ENCODE measurements at regions not wholly inside any gene's neighbourhood (a gene's known extent, or its start where the extent isn't known, plus 50 kb on each side); places are given as distances from the start of the nearest gene placed in this dataset.

DNA sequence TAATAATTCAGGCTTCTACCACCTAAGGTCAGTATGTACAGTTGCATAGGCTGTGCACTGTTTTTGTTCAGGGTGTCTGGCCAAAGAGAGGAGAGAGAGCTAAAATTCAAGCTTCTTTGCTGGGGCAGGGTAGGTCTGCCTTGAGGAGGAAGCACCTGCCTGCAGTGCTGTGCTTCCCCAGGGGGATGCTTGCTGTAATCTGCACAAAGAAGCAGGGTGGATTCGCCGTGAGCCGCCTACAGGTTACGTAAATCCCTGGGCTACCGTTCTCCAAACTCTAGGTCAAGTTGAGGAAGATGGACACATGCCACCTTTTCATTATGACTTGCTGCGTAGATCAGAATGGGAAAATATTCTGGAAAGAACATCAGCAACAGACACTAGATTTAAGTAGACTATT lies 543.3 kb downstream of the TNS3 start:
- TF ChIP-seq, protein P1, sequence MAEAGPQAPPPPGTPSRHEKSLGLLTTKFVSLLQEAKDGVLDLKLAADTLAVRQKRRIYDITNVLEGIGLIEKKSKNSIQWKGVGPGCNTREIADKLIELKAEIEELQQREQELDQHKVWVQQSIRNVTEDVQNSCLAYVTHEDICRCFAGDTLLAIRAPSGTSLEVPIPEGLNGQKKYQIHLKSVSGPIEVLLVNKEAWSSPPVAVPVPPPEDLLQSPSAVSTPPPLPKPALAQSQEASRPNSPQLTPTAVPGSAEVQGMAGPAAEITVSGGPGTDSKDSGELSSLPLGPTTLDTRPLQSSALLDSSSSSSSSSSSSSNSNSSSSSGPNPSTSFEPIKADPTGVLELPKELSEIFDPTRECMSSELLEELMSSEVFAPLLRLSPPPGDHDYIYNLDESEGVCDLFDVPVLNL (IDR thresholded peaks at IDR 0.05; ENCODE audit: low read depth, low read length), result no peak
- no peak overlapping the region for H3K4me3 ChIP-seq
- no TSS peak for BruUV-seq (replicated peaks)
- no peaks in the 10 kb centered on the region for H4K20me1 ChIP-seq (ENCODE audit: control insufficient read depth, insufficient read depth)
- FAIRE-seq, result no peak
- in situ Hi-C loops (cut with MboI) (no loop called here), intact Hi-C loops (cut with micrococcal nuclease; ENCODE audit: unreplicated experiment) (no loop called here)
- POLR2A ChIA-PET, result no interaction called here
- no peaks in the 10 kb centered on the region for H3K9me3 ChIP-seq (replicated peaks; ENCODE audit: control insufficient read depth, insufficient read depth, low read length)
- no peak overlapping the region for H3K4me2 ChIP-seq (ENCODE audit: control insufficient read depth, insufficient read depth)
- no peaks in the 10 kb centered on the region for H3K36me3 ChIP-seq (ENCODE audit: control insufficient read depth in 2 of 2, insufficient read depth in 2 of 2, low read length in 1 of 2)
- no peak overlapping the region for H3K9ac ChIP-seq (ENCODE audit: control insufficient read depth, insufficient read depth, low read length)
- RAD21 ChIA-PET (ENCODE audit: unreplicated experiment), result no interaction called here
- H3K27me3 ChIP-seq (replicated peaks in 1 of 2; ENCODE audit: control insufficient read depth in 2 of 2, insufficient read depth in 2 of 2, low read length in 1 of 2), result no peaks in the 10 kb centered on the region; a peak in 1 of 4 replicates
- DNase-seq (ENCODE audit: low read depth, low spot score), result no peak
- no peaks in the 10 kb centered on the region for H3K79me2 ChIP-seq (ENCODE audit: control insufficient read depth, insufficient read depth, low read length)
- no peaks in the 10 kb centered on the region for H3K4me1 ChIP-seq (ENCODE audit: control insufficient read depth, insufficient read depth, low read length)
- H3K27ac ChIP-seq (ENCODE audit: control insufficient read depth, insufficient read depth), result no peak overlapping the region
- ATAC-seq, result no peak
- WGBS (ENCODE audit: insufficient coverage, insufficient replicate concordance, low lambda C conversion rate, missing lambda C conversion rate), result 10% methylated on average over 6 of the region's 6 CpGs
- H2AFZ ChIP-seq (ENCODE audit: control insufficient read depth, low read depth, low read length), result no peak overlapping the region
- SMC1A ChIA-PET (ENCODE audit: uncharacterized antibody, unreplicated experiment), result interaction anchor here (1.0 kb wide), 1 partner anchor 23 kb away, joined by 3 read pairs; no protein-coding TSS in a partner anchor
- CTCF ChIA-PET, result no interaction called here

DNA sequence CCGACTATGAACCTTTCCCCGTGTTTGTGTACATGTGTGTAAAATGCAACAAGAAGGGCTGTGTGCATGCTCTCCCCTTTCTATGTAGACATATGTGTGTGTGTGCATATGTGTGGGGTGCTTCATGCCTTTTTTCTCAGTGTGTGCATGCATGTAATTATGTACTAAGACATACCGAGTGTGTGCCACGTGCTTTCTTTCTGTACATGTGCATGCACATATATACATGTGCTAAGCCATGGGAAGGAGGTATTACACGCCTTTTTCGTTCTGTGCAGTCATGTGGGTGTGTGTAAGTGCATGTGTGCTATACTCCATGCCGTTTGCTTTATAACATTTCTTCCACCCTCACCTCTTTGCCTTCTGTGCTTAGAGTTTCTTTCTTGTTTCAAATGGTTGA lies 544.3 kb downstream of the TNS3 start:
- RAD21 ChIA-PET (ENCODE audit: unreplicated experiment), result no interaction called here
- Histone ChIP-seq H3K4me3 (no peak overlapping the region), H4K20me1 (ENCODE audit: control insufficient read depth, insufficient read depth) (no peaks in the 10 kb centered on the region), H3K4me2 (ENCODE audit: control insufficient read depth, insufficient read depth) (no peak overlapping the region), H3K27ac (ENCODE audit: control insufficient read depth, insufficient read depth) (no peak overlapping the region), H3K27me3 (replicated peaks in 1 of 2; ENCODE audit: control insufficient read depth in 2 of 2, insufficient read depth in 2 of 2, low read length in 1 of 2) (no peaks in the 10 kb centered on the region; a peak in 1 of 4 replicates), H3K4me1 (ENCODE audit: control insufficient read depth, insufficient read depth, low read length) (no peaks in the 10 kb centered on the region), H3K9ac (ENCODE audit: control insufficient read depth, insufficient read depth, low read length) (no peak overlapping the region), H3K36me3 (ENCODE audit: control insufficient read depth in 2 of 2, insufficient read depth in 2 of 2, low read length in 1 of 2) (no peaks in the 10 kb centered on the region), H3K79me2 (ENCODE audit: control insufficient read depth, insufficient read depth, low read length) (no peaks in the 10 kb centered on the region), H3K9me3 (replicated peaks; ENCODE audit: control insufficient read depth, insufficient read depth, low read length) (no peaks in the 10 kb centered on the region), H2AFZ (ENCODE audit: control insufficient read depth, low read depth, low read length) (no peak overlapping the region)
- DNase-seq (ENCODE audit: low read depth, low spot score) (no peak), FAIRE-seq (no peak), ATAC-seq (no peak)
- BruUV-seq (replicated peaks), result no TSS peak
- intact Hi-C loops (cut with micrococcal nuclease; ENCODE audit: unreplicated experiment), result no loop called here
- POLR2A ChIA-PET, result no interaction called here
- in situ Hi-C loops (cut with MboI), result no loop called here
- CTCF ChIA-PET, result no interaction called here
- SMC1A ChIA-PET (ENCODE audit: uncharacterized antibody, unreplicated experiment), result no interaction called here
- WGBS (ENCODE audit: insufficient coverage, insufficient replicate concordance, low lambda C conversion rate, missing lambda C conversion rate), result 26% methylated on average over 7 of the region's 7 CpGs
- no peak for TF ChIP-seq GABPA (IDR thresholded peaks at IDR 0.05; ENCODE audit: low read depth)
- no peak for TF ChIP-seq NR2F1 (conservative IDR thresholded peaks at IDR 0.05)
- no peak for TF ChIP-seq CBFB (IDR thresholded peaks at IDR 0.05; ENCODE audit: low read depth)
- TF ChIP-seq, protein P2, sequence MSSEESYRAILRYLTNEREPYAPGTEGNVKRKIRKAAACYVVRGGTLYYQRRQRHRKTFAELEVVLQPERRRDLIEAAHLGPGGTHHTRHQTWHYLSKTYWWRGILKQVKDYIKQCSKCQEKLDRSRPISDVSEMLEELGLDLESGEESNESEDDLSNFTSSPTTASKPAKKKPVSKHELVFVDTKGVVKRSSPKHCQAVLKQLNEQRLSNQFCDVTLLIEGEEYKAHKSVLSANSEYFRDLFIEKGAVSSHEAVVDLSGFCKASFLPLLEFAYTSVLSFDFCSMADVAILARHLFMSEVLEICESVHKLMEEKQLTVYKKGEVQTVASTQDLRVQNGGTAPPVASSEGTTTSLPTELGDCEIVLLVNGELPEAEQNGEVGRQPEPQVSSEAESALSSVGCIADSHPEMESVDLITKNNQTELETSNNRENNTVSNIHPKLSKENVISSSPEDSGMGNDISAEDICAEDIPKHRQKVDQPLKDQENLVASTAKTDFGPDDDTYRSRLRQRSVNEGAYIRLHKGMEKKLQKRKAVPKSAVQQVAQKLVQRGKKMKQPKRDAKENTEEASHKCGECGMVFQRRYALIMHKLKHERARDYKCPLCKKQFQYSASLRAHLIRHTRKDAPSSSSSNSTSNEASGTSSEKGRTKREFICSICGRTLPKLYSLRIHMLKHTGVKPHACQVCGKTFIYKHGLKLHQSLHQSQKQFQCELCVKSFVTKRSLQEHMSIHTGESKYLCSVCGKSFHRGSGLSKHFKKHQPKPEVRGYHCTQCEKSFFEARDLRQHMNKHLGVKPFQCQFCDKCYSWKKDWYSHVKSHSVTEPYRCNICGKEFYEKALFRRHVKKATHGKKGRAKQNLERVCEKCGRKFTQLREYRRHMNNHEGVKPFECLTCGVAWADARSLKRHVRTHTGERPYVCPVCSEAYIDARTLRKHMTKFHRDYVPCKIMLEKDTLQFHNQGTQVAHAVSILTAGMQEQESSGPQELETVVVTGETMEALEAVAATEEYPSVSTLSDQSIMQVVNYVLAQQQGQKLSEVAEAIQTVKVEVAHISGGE (CRISPR knock-in tag; IDR thresholded peaks at IDR 0.05), result no peak
- TF ChIP-seq, protein P3, sequence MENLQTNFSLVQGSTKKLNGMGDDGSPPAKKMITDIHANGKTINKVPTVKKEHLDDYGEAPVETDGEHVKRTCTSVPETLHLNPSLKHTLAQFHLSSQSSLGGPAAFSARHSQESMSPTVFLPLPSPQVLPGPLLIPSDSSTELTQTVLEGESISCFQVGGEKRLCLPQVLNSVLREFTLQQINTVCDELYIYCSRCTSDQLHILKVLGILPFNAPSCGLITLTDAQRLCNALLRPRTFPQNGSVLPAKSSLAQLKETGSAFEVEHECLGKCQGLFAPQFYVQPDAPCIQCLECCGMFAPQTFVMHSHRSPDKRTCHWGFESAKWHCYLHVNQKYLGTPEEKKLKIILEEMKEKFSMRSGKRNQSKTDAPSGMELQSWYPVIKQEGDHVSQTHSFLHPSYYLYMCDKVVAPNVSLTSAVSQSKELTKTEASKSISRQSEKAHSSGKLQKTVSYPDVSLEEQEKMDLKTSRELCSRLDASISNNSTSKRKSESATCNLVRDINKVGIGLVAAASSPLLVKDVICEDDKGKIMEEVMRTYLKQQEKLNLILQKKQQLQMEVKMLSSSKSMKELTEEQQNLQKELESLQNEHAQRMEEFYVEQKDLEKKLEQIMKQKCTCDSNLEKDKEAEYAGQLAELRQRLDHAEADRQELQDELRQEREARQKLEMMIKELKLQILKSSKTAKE (IDR thresholded peaks at IDR 0.05; ENCODE audit: low read depth, poor library complexity, severe bottlenecking), result no peak
- no peak for TF ChIP-seq PAX8 (IDR thresholded peaks at IDR 0.05)
- no peak for TF ChIP-seq SREBF1 (IDR thresholded peaks at IDR 0.05; ENCODE audit: low read length)
